Omental fat pad (tissue), 3 donors: ENCODE measurements at regions not wholly inside any gene's neighbourhood (a gene's known extent, or its start where the extent isn't known, plus 50 kb on each side); places are given as distances from the start of the nearest gene placed in this dataset.

Source experiments
- ATAC-seq: fragments of 150-250 bp; one replicate; pipeline ENCODE4 v1.9.1; 2016; ENCODE audit warnings: mild to moderate bottlenecking, moderate library complexity; ENCODE audit not compliant: low FRiP score
- DNase-seq: peaks from one replicate; pipeline ENCODE4 v3.0.0-alpha.2; 2019; ENCODE audit warnings: low spot score
- TF ChIP-seq, protein P1 (sequence below), 3 donors: fragments of 450-650 bp; IDR thresholded peaks; one replicate each; pipeline ENCODE4 v1.5.1; 2016 to 2017; ENCODE audit warnings: antibody characterized with exemption in 3 of 3, mild to moderate bottlenecking in 3 of 3, moderate library complexity in 2 of 3

DNA sequence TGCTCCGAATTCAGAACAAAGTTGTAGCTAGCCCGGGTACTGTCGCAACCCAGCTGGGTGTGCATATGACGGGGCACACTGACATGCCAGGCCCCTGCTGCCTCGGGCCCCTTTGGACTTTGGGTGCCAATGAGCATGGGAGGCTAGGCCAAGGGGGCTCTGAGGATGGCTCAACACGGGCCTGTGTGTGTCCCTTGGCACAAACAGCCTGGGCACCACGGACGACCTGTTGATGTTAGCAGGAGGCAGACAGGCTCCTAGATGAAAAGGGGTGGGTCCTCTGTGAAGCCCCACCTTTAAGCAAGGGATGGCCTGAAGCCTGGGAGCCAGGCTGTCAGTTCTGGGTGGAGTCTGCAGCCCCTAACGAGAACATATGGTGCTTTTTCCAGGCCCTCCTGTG, 1688.2 kb downstream of the EFNA5 start:
- TF ChIP-seq, protein P1, sequence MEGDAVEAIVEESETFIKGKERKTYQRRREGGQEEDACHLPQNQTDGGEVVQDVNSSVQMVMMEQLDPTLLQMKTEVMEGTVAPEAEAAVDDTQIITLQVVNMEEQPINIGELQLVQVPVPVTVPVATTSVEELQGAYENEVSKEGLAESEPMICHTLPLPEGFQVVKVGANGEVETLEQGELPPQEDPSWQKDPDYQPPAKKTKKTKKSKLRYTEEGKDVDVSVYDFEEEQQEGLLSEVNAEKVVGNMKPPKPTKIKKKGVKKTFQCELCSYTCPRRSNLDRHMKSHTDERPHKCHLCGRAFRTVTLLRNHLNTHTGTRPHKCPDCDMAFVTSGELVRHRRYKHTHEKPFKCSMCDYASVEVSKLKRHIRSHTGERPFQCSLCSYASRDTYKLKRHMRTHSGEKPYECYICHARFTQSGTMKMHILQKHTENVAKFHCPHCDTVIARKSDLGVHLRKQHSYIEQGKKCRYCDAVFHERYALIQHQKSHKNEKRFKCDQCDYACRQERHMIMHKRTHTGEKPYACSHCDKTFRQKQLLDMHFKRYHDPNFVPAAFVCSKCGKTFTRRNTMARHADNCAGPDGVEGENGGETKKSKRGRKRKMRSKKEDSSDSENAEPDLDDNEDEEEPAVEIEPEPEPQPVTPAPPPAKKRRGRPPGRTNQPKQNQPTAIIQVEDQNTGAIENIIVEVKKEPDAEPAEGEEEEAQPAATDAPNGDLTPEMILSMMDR (IDR thresholded peaks at IDR 0.05), result no peak
- ATAC-seq, result no peak
- no peak for DNase-seq

DNA sequence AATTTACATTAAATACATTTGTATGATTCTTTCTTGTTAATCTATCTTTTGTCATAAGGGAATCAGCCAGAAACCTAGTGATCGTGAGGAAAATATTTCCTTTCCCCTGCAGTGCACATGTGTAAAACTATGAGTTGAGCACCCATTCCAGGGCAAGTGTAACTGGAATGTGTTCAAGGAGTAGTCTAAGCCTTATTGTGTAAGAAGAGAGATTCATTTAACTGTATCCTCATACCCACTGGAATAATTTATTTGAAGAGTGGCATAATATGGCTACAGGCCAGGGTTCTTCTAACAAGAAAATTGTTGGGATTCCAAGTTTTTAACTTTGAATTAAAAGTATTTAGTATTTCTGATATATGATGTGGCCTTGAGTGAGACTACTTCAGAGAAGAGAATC, 1692.7 kb downstream of the EFNA5 start:
- TF ChIP-seq, protein P1 (IDR thresholded peaks at IDR 0.05), result no peak
- DNase-seq, result no peak
- ATAC-seq, result no peak

DNA sequence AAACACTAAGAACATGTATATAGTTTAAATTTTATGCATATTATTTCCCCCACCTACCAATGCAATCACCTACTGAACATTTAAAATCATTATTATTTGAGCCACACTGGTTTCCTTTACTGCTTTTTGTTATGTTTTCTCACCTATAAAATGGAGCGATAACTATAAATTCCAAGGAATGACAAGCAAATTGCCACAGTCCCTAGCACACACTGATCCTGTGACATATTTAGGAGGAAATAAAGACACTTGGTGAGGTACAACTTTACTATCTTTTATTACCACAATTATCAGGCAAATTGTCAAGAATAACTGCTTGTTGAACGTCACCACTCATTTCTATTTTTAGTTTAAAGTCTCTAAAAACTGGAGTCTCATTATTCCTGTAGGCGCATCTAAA, 1693.6 kb downstream of the EFNA5 start:
- ATAC-seq, result no peak
- TF ChIP-seq, protein P1 (IDR thresholded peaks at IDR 0.05), result no peak

DNA sequence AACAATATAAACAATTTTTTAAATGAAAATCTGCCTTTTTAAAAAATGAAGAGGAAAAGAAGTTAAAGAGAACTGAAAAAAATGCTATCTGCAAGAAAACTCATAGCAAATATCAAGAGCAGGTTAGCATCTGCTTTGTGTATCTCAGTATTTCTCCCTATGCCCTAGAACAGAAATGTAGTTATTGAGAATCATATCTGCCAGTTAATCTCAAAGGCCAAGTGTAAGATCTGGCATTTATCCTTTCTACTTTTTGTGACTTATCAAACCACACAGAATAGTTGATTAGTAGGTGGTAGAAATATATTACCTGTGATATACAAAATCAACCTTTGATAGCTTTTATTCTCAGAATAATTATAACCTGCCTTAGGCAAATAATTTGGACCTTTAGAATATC, 1699.8 kb downstream of the EFNA5 start:
- TF ChIP-seq, protein P1 (IDR thresholded peaks at IDR 0.05), result no peak

More for the DNA sequence above, 1693.6 kb downstream of the EFNA5 start:
- DNase-seq, result no peak

DNA sequence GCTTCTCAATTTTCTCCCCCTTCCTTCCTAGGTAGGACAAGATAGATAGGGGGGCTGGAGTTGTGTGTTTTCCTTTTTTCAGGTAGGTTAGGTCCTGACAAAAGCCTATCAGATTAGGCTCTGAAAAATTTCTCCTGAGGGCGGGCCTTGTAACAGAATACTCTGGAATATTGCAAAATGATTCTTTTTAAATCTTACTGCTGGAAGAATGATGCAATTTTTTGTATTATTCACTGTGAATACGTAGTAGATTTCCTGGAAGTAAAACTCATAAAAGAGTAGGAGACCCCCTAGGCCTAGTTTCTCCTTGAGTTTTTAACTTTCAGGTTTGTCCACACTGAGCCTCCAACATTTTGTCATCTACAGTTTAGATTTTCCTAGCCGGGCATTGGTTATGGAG, 1701.8 kb downstream of the EFNA5 start:
- TF ChIP-seq, protein P1 (IDR thresholded peaks at IDR 0.05), result no peak
- DNase-seq (no peak), ATAC-seq (no peak)

More for the DNA sequence above, 1699.8 kb downstream of the EFNA5 start:
- DNase-seq (no peak), ATAC-seq (no peak)

DNA sequence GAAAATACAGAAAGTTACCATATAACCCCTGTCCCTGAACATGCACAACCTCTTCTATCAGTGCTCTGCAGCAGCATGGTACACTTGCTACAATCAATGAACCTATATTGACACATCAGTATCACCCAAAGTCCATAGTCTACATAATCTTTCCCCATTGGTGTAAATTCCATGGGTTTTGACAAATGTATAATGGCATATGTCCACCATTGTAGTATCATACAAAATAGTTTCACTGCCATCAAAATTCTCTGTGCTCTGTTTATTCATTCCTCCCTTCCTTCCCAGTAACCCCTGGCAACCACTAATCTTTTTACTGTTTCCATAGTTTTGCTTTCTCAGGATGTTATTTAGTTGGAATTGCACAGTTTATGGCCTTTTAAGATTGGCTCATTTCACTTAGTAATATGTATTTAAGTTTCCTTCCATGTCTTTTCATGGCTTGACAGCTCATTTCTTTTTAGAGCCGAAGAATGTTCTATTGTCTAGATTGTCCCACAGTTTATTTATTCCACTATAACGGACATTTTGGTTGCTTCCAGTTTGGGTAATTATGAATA, 1707.0 kb downstream of the EFNA5 start:
- DNase-seq, result no peak
- no peak for ATAC-seq
- TF ChIP-seq, protein P1 (IDR thresholded peaks at IDR 0.05), result no peak

DNA sequence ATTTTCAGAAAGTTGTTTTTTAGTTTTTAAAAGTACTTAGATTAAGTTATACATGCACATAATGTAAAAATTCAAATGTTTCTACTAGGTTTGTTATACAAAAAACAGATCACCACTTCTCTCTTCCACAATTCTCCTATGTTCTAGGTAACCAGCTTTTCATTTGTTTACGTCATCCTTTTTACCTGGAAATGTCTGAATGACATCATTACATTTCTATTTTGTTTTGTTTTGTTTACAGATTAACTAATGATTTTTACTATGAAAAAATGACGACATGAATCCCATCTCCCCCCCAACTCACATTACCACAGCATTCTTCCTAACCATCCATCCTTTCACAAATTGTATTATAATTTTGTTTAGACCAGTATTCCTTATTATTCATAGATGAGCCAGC, 1709.2 kb downstream of the EFNA5 start:
- DNase-seq, result no peak
- TF ChIP-seq, protein P1 (IDR thresholded peaks at IDR 0.05), result no peak

More for the DNA sequence above, 1709.2 kb downstream of the EFNA5 start:
- no peak for ATAC-seq
